Naive thymus-derived CD8-positive, alpha-beta T cell (primary cell): ENCODE measurements at regions not wholly inside any gene's neighbourhood (a gene's known extent, or its start where the extent isn't known, plus 50 kb on each side); places are given as distances from the start of the nearest gene placed in this dataset.

Experiments
- ATAC-seq, 2 donors: fragments of 150-1000 bp; cut with Tn5 transposase in 1 of 2; sonication (Bioruptor Pico), chemical (Tn5 transposase) in 1 of 2; 1 replicate in 1 of 2; 2 replicates in 1 of 2; pipeline ENCODE4 v1.10.0; 2021; ENCODE audit warnings: mild to moderate bottlenecking in 2 of 2, moderate library complexity in 2 of 2
- POLR2A ChIA-PET: fragments of 350-600 bp; sonication (Branson Sonifier 250); formaldehyde crosslinking; loops from one replicate; lab custom pipeline; 2021; ENCODE audit warnings: antibody characterized with exemption; lab: Charles Lee
- DNase-seq, 10 donors: peaks; one replicate each; pipeline versions ENCODE4 v3.0.0 to v3.0.0-alpha.2; 2020 to 2022
- H3K27ac Mint-ChIP-seq, 10 donors: one replicate each; pipeline ENCODE4 v1.8.0; 2020 to 2022; ENCODE audit warnings: mild to moderate bottlenecking in 10 of 10, mixed read lengths in 10 of 10, moderate library complexity in 4 of 10, inconsistent platforms in 1 of 10
- H3K27me3 Mint-ChIP-seq, 5 donors: one replicate each; pipeline ENCODE4 v1.8.0; 2021 to 2022; ENCODE audit warnings: mixed read lengths in 5 of 5
- H3K36me3 Mint-ChIP-seq, 3 donors: one replicate each; pipeline ENCODE4 v1.8.0; 2020 to 2022; ENCODE audit warnings: mixed read lengths in 3 of 3, mild to moderate bottlenecking in 2 of 3, inconsistent platforms in 1 of 3
- H3K4me1 Mint-ChIP-seq, 4 donors: one replicate each; pipeline ENCODE4 v1.8.0; 2021 to 2022; ENCODE audit warnings: mixed read lengths in 4 of 4
- H3K4me3 Mint-ChIP-seq, 10 donors: one replicate each; pipeline ENCODE4 v1.8.0; 2020 to 2022; ENCODE audit warnings: mild to moderate bottlenecking in 10 of 10, mixed read lengths in 10 of 10, moderate library complexity in 6 of 10, inconsistent platforms in 1 of 10
- H3K9me3 Mint-ChIP-seq, 9 donors: one replicate each; pipeline ENCODE4 v1.8.0; 2020 to 2022; ENCODE audit warnings: mixed read lengths in 9 of 9, mild to moderate bottlenecking in 3 of 9, inconsistent platforms in 1 of 9, moderate library complexity in 1 of 9

DNA sequence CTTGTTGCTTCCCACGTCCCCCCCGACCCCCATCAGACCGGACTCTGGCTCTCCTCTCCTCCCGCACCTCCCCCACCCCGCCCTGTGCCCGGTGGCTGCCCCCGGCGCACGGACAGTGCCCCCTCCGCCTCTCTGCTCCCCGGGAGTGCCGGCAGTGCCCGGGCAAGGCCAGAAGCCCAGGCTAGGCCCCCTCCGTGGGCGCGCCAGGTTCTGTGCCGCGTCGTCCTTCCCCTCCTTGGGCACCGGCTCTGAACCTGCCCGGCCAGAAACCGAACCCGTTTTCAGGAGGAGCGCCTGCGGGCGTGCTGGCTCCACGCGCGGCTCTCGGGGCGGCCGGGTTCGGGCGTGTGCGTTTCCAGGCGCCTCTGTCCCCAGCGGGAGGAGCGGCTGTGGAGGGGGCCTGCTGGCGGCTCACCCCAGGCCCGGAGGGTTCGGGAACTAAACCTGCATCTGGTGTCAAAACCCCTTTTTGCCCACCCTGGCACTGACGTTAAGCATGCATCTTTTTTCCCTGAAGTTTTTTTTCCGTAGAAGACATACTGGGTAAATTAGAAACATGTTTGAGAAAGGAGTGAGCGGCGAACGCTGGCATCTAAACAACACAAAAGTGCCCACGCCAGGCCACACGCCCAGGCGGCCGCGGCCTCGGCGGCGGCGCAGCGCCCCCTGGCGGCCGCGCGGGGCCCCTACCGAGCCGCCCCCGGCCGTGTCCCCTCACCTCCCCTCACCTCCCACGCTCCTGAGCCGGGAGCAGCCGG, 123.9 kb upstream of the SLC1A4 start:
- H3K36me3 Mint-ChIP-seq = no peaks in the 10 kb centered on the region
- DNase-seq = peak; percentile 31 to 77 (median 67)
- peak overlapping the region in 5 of 10 donors; percentile 22 to 74 (median 57) for H3K27ac Mint-ChIP-seq
- peak overlapping the region in 7 of 10 donors; percentile 70 to 88 (median 83) for H3K4me3 Mint-ChIP-seq
- H3K4me1 Mint-ChIP-seq = peaks cover 0 to 6% (median 1%) of the 10 kb centered on the region in 4 donors
- POLR2A ChIA-PET = interaction anchor here (0.7 to 1.2 kb wide), 5 partner anchors 9 to 281 kb away, joined by 3 to 6 read pairs (median 5); partner anchors contain the start of gene SERTAD2
- no peaks in the 10 kb centered on the region for H3K9me3 Mint-ChIP-seq
- peaks cover 2 to 9% (median 6%) of the 10 kb centered on the region in 5 donors for H3K27me3 Mint-ChIP-seq
- peak; percentile 93 to 95 for ATAC-seq

DNA sequence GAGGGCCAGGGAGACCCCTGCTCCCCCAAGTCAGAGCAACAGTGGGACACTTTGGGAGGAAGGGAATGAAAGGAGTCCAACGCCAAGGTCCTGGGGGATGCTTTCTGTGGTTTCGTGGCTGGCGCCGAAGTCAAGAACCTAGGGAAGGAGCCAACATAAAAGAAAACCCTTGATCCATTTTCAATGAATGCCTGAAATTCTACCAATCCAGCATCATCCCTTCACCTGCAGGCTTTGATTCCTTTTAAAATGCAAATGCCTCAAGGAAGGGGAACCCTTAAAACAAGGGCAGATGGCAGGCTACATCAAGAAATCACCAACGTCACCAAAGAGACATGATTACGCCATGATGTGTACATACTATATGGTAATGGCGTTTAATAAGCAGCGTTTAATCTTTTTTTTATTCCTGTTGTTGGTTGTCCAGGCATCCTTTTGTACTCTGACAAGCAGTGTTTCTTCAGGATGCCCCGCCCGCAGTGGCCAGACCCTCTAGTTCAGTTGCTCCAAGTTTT, 123.3 kb upstream of the SLC1A4 start:
- H3K4me3 Mint-ChIP-seq = peak overlapping the region in 7 of 10 donors; percentile 28 to 60 (median 41)
- peaks cover 2 to 9% (median 6%) of the 10 kb centered on the region in 5 donors for H3K27me3 Mint-ChIP-seq
- no peaks in the 10 kb centered on the region for H3K36me3 Mint-ChIP-seq
- no peak for DNase-seq
- H3K9me3 Mint-ChIP-seq = no peaks in the 10 kb centered on the region
- no peak for ATAC-seq
- peaks cover 0 to 6% (median 1%) of the 10 kb centered on the region in 4 donors for H3K4me1 Mint-ChIP-seq
- POLR2A ChIA-PET = interaction anchor here (1.2 to 1.5 kb wide), 2 partner anchors 115 to 343 kb away, joined by 6 read pairs; no protein-coding TSS in a partner anchor
- H3K27ac Mint-ChIP-seq = peak overlapping the region in 4 of 10 donors; percentile 22 to 57 (median 34)

DNA sequence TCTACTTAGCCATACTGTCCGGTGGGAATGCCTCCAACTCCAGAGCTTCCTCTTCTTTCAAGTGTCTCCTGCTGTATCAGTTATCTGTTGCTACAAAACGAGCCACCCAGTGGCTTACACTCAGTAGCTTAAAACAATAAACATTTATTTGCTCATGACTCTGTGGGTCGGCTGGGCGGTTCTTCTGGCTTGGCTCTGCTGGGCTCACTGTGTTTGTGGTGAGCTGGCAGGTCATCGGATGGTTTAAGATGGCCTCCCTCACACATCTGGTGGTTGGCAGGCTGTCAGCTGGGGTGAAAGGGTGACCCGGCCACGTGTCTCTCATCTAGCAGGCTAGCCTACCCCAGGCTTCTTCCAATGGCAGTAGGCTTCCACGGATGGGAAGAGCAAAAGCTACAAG, 122.4 kb upstream of the SLC1A4 start:
- H3K27ac Mint-ChIP-seq = peak overlapping the region in 2 of 10 donors; percentile 56 to 60
- H3K9me3 Mint-ChIP-seq = no peaks in the 10 kb centered on the region
- H3K4me1 Mint-ChIP-seq = peaks cover 0 to 6% (median 1%) of the 10 kb centered on the region in 4 donors
- peaks cover 2 to 9% (median 6%) of the 10 kb centered on the region in 5 donors for H3K27me3 Mint-ChIP-seq
- no peaks in the 10 kb centered on the region for H3K36me3 Mint-ChIP-seq
- no peak for ATAC-seq
- POLR2A ChIA-PET = interaction anchor here (1.5 kb wide), 1 partner anchor 344 kb away, joined by 6 read pairs; no protein-coding TSS in a partner anchor
- H3K4me3 Mint-ChIP-seq = peak overlapping the region in 9 of 10 donors; percentile 7 to 62 (median 31)
- no peak for DNase-seq

DNA sequence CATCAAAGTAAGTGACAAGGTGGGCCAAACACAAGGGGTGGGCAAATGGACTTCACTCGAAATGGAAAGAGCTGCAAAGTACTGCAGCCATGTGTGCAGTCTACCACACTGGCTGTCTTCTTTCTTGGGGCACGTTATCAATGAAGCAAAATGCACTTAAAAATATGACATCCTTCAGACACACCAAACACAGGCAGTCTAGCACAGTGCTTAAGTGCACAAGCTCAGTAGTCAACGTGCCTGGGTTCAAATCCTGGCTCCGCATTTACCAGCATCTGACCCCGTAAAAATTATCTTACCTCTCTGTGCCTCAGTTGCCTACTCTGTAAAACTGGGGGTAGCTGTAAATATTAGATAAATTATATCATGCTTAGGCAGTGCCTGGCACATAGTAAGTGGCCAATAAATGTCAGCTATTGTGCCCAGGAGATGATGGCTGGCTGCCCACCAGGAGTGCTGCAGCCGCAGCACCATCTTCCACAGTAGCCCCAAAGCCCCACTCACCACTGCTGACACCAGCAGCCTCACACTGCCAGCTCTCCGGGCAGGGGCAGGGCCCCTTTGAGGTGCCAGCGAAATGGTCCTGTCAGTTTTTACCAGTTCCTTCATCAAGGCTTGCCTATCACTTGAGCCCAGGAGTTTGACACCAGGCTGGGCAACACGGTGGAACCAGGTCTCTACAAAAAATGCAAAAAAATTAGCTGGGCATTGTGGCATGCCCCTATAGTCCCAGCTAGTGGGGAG, 121.8 kb upstream of the SLC1A4 start:
- POLR2A ChIA-PET = interaction anchor here (1.5 kb wide), 1 partner anchor 344 kb away, joined by 6 read pairs; no protein-coding TSS in a partner anchor
- H3K36me3 Mint-ChIP-seq = no peaks in the 10 kb centered on the region
- H3K27ac Mint-ChIP-seq = no peak overlapping the region
- H3K9me3 Mint-ChIP-seq = no peaks in the 10 kb centered on the region
- H3K4me3 Mint-ChIP-seq = peak overlapping the region in 1 of 10 donors; percentile 7
- ATAC-seq (no peak), DNase-seq (no peak)
- H3K4me1 Mint-ChIP-seq = peaks cover 0 to 6% (median 1%) of the 10 kb centered on the region in 4 donors
- H3K27me3 Mint-ChIP-seq = peaks cover 2 to 9% (median 6%) of the 10 kb centered on the region in 5 donors

DNA sequence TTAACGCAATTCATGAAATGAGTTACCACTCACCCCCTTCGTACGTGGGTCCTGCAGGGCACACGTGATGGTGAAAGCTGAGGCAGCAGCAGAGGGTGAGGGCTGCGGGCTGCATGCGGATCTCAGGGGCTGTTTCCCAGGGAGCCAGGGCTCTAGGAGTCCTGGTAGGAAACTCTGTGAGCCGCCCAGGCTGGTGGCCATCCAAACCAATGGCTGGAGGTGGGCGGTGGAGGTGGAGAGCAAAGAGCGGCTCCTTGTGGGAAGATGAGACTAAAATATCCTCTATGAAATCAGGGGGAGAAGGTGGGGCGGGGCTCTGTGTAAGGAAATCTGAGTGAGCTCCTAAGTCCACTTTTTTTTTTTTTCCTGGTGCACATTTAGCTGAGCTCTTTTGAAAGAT, 120.1 kb upstream of the SLC1A4 start:
- Mint-ChIP-seq H3K27me3 (peaks cover 2 to 9% (median 6%) of the 10 kb centered on the region in 5 donors), H3K4me3 (no peak overlapping the region), H3K4me1 (peaks cover 2 to 12% (median 7%) of the 10 kb centered on the region in 4 donors), H3K27ac (peak overlapping the region in 1 of 10 donors; percentile 38), H3K9me3 (no peaks in the 10 kb centered on the region), H3K36me3 (no peaks in the 10 kb centered on the region)
- POLR2A ChIA-PET = interaction anchor here (0.9 to 1.7 kb wide), 2 partner anchors 216 to 281 kb away, joined by 3 read pairs; partner anchors contain the start of gene SERTAD2
- DNase-seq (no peak), ATAC-seq (no peak)

DNA sequence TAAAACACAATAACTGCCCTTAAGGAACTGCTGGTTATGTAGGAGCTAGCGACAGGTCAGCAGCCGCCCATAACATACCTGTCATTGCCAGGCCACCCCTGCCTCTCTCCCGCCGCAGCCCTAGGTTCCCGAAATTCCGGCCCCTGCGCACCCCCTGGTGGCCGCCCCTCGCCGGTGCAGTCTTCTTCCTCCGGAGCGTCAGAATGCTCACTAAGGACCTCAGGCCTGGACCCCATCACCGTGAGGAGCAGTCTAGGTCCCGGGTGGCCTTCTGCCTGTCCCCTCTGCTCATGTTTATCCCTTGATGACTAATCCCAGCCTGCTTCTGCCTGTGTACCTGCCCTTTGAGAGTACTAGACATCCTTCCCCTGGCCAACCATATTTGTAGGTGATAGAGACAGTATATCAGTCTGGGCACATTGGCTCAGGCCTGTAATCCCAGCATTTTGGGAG, 115.7 kb upstream of the SLC1A4 start:
- H3K4me1 Mint-ChIP-seq = peaks cover 2 to 6% (median 6%) of the 10 kb centered on the region in 4 donors
- H3K4me3 Mint-ChIP-seq = peak overlapping the region in 7 of 10 donors; percentile 0 to 55 (median 36)
- peak; percentile 58 to 85 (median 77) for DNase-seq
- peak; percentile 97 to 99 for ATAC-seq
- H3K36me3 Mint-ChIP-seq = no peaks in the 10 kb centered on the region
- POLR2A ChIA-PET = interaction anchor here (0.7 to 1.2 kb wide), 4 partner anchors 350 to 542 kb away, joined by 3 read pairs; partner anchors contain the start of gene AFTPH
- no peaks in the 10 kb centered on the region for H3K27me3 Mint-ChIP-seq
- no peak overlapping the region for H3K27ac Mint-ChIP-seq
- H3K9me3 Mint-ChIP-seq = no peaks in the 10 kb centered on the region

DNA sequence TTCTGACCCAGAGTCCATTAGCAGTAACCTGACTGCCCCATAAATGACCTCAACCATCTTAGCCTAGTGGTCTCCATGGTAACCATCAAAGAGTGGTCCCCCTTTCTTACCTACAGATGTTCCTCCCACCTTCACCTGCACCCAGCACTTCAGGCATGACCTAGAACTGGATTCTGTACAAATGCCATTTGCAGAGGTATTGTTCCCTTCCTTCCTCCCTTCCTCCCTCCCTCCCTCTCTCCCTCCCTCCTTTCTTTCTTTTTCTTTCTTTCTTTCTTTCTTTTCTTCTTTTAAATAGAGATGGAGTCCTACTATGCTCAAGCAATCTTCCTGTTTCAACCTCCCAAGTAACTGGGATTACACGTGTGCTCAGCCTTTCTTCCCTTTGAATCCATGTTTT, 114.6 kb upstream of the SLC1A4 start:
- Mint-ChIP-seq H3K36me3 (no peaks in the 10 kb centered on the region), H3K4me3 (no peak overlapping the region), H3K9me3 (no peaks in the 10 kb centered on the region), H3K27ac (no peak overlapping the region), H3K4me1 (peaks cover 2 to 6% (median 6%) of the 10 kb centered on the region in 4 donors), H3K27me3 (peaks cover 0 to 3% (median 0%) of the 10 kb centered on the region in 5 donors)
- no peak for ATAC-seq
- no peak for DNase-seq
- POLR2A ChIA-PET = interaction anchor here (0.6 kb wide), 1 partner anchor 227 kb away, joined by 7 read pairs; no protein-coding TSS in a partner anchor

DNA sequence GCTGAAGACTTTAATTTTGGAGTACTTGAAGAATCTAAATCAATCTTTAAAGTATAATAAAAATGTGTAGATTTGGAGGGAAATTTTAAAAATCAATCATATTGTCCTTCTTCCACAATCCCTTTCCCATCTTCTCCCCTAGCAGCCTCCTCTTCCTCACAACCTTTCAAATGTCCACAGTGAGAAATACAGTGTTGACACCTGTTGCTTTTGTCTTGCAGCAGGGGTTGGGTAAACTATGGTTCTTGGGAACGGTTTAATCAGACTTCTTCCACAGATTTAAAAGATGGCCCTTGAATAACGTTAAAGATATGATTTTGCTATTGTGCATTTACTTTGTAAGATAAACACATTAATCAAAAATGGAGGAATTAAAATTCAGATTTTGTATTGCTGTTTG, 113.8 kb upstream of the SLC1A4 start:
- ATAC-seq (no peak), DNase-seq (no peak)
- peaks cover 2 to 6% (median 6%) of the 10 kb centered on the region in 4 donors for H3K4me1 Mint-ChIP-seq
- H3K27ac Mint-ChIP-seq = no peak overlapping the region
- POLR2A ChIA-PET = interaction anchor here (0.6 kb wide), 1 partner anchor 226 kb away, joined by 7 read pairs; no protein-coding TSS in a partner anchor
- no peaks in the 10 kb centered on the region for H3K9me3 Mint-ChIP-seq
- peaks cover 0 to 4% (median 0%) of the 10 kb centered on the region in 5 donors for H3K27me3 Mint-ChIP-seq
- no peak overlapping the region for H3K4me3 Mint-ChIP-seq
- no peaks in the 10 kb centered on the region for H3K36me3 Mint-ChIP-seq

DNA sequence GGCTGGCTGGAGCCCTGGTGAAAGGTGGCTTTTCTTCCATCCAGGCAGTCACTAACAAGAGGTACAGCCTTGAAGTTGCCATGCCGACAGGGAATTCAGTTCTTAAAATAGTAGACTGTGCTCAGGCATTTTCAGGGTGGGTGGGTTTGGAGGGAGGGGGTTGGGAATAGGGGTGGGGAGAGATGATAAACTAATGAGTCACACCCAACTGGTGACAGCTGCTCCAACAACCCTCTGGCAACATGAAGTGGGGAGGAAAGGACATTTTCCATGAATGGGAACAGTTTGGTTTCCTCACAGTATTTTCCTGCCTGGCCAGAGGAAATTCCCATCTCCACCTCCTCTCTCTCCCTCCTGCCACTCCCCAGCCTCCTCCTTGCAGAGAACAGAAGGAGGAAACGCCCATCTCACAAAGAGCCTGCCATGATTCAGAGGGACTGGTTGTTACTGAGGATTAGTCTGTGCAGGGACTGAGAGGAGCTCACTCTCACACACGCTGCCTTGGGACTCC, 113.0 kb upstream of the SLC1A4 start:
- ATAC-seq = no peak
- no peak for DNase-seq
- Mint-ChIP-seq H3K4me1 (peaks cover 2 to 10% (median 8%) of the 10 kb centered on the region in 4 donors), H3K9me3 (no peaks in the 10 kb centered on the region), H3K36me3 (no peaks in the 10 kb centered on the region), H3K4me3 (no peak overlapping the region), H3K27ac (no peak overlapping the region), H3K27me3 (peaks cover 0 to 4% (median 0%) of the 10 kb centered on the region in 5 donors)
- POLR2A ChIA-PET = no interaction called here

DNA sequence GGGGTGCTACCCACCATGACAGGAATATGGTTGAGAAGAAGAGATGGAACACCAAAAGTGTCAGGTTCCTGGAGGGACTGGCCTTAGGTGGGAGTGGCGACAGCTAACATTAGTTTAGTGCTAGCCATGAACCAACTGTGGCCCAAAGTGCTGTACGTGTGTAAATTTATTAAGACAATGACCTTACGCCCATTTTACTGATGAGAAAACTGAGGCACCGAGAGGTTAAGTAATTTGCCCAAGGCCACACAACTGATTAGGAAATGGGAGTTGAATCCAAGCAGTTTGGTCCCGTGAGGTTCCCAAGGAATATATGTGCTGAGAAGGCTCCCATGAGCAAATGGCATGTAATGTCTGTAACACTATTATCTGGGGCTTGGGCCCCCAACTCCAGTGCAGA, 109.5 kb upstream of the SLC1A4 start:
- POLR2A ChIA-PET = no interaction called here
- H3K36me3 Mint-ChIP-seq = no peaks in the 10 kb centered on the region
- ATAC-seq = no peak

DNA sequence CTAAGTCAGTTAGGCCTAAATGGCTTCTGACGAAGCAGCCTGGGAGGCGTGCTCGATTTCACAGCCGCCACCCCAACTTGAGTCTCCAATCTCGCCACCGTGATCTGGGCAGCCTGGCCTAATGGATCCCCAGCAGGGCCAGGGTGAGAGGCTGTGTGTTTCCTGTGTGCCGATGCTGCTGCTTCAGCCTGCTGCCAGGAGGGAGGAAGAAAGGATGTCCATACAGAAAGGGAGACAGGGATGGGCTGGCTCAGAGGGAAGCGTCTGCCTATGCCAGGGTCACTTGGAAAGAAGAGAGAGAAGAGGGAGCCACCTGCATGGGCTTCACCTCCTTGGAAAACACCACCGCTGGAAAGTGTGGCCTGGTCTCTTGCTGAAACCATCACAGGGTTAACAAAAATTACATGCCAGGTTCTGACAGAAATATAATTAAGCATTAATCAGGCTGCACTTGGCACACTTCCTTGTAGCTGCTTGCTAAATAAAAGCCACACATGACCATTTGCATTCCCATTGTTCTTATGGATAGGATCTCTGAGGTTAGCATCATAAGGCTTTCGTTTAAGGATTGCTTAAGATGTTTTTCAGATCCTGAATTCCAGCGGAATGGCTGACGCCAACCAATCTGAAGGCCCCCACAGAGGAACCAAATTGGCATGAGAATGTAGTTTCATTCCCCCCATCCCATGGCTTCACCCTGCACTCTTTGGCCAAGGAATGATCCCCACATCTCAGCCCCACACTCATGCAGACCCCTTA, 108.8 kb upstream of the SLC1A4 start:
- Mint-ChIP-seq H3K4me1 (peaks cover 3 to 9% (median 7%) of the 10 kb centered on the region in 4 donors), H3K9me3 (no peaks in the 10 kb centered on the region), H3K36me3 (no peaks in the 10 kb centered on the region), H3K27me3 (peaks cover 0 to 4% (median 0%) of the 10 kb centered on the region in 5 donors), H3K4me3 (peak overlapping the region in 1 of 10 donors; percentile 41), H3K27ac (peak overlapping the region in 3 of 10 donors; percentile 16 to 80 (median 21))
- POLR2A ChIA-PET = no interaction called here
- no peak for ATAC-seq
- DNase-seq = no peak

More for the DNA sequence above, 109.5 kb upstream of the SLC1A4 start:
- Mint-ChIP-seq H3K27me3 (peaks cover 0 to 4% (median 0%) of the 10 kb centered on the region in 5 donors), H3K27ac (no peak overlapping the region), H3K4me3 (no peak overlapping the region), H3K9me3 (no peaks in the 10 kb centered on the region), H3K4me1 (peaks cover 3 to 9% (median 7%) of the 10 kb centered on the region in 4 donors)
- no peak for DNase-seq
